Esophagus squamous epithelium (tissue), 5 donors: ENCODE measurements at regions not wholly inside any gene's neighbourhood (a gene's known extent, or its start where the extent isn't known, plus 50 kb on each side); places are given as distances from the start of the nearest gene placed in this dataset.

Experiments
- DNase-seq: peaks from one replicate; lab custom pipeline; 2025; lab: John Stamatoyannopoulos, UW
- H3K27ac ChIP-seq, 4 donors: fragments of 200-600 bp; sonication (generic); one replicate each; pipeline ENCODE4 v1.5.1; 2016 to 2019; ENCODE audit warnings: mild to moderate bottlenecking in 1 of 4
- H3K27me3 ChIP-seq, 4 donors: fragments of 200-600 bp; sonication (generic); 1 replicate in 3 of 4; 2 replicates in 1 of 4; pipeline versions ENCODE4 v1.5.1 to v1.6.0; 2017 to 2021; ENCODE audit warnings: antibody characterized with exemption in 1 of 4
- H3K36me3 ChIP-seq, 3 donors: fragments of 200-600 bp; sonication (generic); one replicate each; pipeline ENCODE4 v1.5.1; 2016 to 2019
- H3K4me1 ChIP-seq, 3 donors: fragments of 200-600 bp; sonication (generic); one replicate each; pipeline ENCODE4 v1.5.1; 2017 to 2019
- H3K4me3 ChIP-seq, 4 donors: fragments of 200-600 bp; sonication (generic); 1 replicate in 3 of 4; 2 replicates in 1 of 4; pipeline ENCODE4 v1.5.1; 2016 to 2019; ENCODE audit warnings: mild to moderate bottlenecking in 2 of 4, moderate library complexity in 1 of 4
- H3K9me3 ChIP-seq, 3 donors: fragments of 200-600 bp; sonication (generic); one replicate each; pipeline ENCODE4 v1.5.1; 2016 to 2019
- CTCF ChIP-seq, 6 experiments: fragments of 450-650 bp in 4 of 6; fragments of 200-600 bp in 2 of 6; sonication (generic) in 2 of 6; IDR thresholded peaks; one replicate each; pipeline ENCODE4 v1.5.1; 2016 to 2019; ENCODE audit warnings: antibody characterized with exemption in 6 of 6, mild to moderate bottlenecking in 4 of 6, moderate library complexity in 4 of 6
- POLR2A ChIP-seq, 4 donors: fragments of 450-650 bp; IDR thresholded peaks; one replicate each; pipeline ENCODE4 v1.6.1; 2017; ENCODE audit warnings: antibody characterized with exemption in 4 of 4, mild to moderate bottlenecking in 4 of 4, moderate library complexity in 3 of 4
- WGBS, 2 donors: methylation state at CpG; one replicate each; pipeline ENCODE4 v1.1.5; 2018; 5-methylcytosine and 5-hydroxymethylcytosine counted together
- intact Hi-C: fragments of 100-400 bp; cut with DNase I; formaldehyde crosslinking; loops from one replicate; pipeline ENCODE4 v1.15.0; 2022
- donor health status: DM: yes; HTN: yes; CAD: no.

GRCh38 chr13:50125304-50125553 lies 110.0 kb downstream of the KCNRG start:
- TF ChIP-seq CTCF (IDR thresholded peaks at IDR 0.05), result no peak
- TF ChIP-seq POLR2A (IDR thresholded peaks at IDR 0.05), result no peak
- Histone ChIP-seq H3K4me3 (peak overlapping the region; percentile 64 to 96 (median 80)), H3K27me3 (peaks cover 5 to 39% (median 11%) of the 10 kb centered on the region in 4 donors), H3K9me3 (no peaks in the 10 kb centered on the region), H3K27ac (peak overlapping the region; percentile 93 to 100 (median 99)), H3K36me3 (no peaks in the 10 kb centered on the region), H3K4me1 (peaks cover 20 to 62% (median 35%) of the 10 kb centered on the region in 3 donors)
- whole genome bisulfite sequencing, 2 donors, result 0% methylated on average over 1 of the region's 31 CpGs; no CpG with 5 or more reads in 1 of the 2 donors
- DNase-seq, result no peak
- intact Hi-C loops, result no loop called here

- peak; percentile 73 for DNase-seq
- Histone ChIP-seq H3K36me3 (no peaks in the 10 kb centered on the region), H3K9me3 (no peaks in the 10 kb centered on the region), H3K27ac (peak overlapping the region; percentile 93 to 100 (median 99)), H3K27me3 (peaks cover 5 to 44% (median 12%) of the 10 kb centered on the region in 4 donors), H3K4me3 (peak overlapping the region; percentile 64 to 96 (median 80)), H3K4me1 (peaks cover 20 to 67% (median 40%) of the 10 kb centered on the region in 3 donors)
- intact Hi-C loops, result no loop called here
- 0% methylated on average over 13 of the region's 87 CpGs; no CpG with 5 or more reads in 1 of the 2 donors for whole genome bisulfite sequencing, 2 donors
- TF ChIP-seq CTCF (IDR thresholded peaks at IDR 0.05) (no peak), POLR2A (IDR thresholded peaks at IDR 0.05) (peak in 2 of 4 donors; percentile 79 to 86)
Measured at GRCh38 chr13:50125554-50126262, 110.5 kb downstream of the KCNRG start.

GRCh38 chr13:50126263-50126992 lies 111.2 kb downstream of the KCNRG start:
- WGBS, 2 donors, result 56 to 61% methylated on average over 13 of the region's 28 CpGs
- intact Hi-C loops, result no loop called here
- H3K9me3 ChIP-seq, result no peaks in the 10 kb centered on the region
- TF ChIP-seq POLR2A (IDR thresholded peaks at IDR 0.05) (no peak), CTCF (IDR thresholded peaks at IDR 0.05) (no peak)
- H3K4me1 ChIP-seq, result peaks cover 20 to 72% (median 43%) of the 10 kb centered on the region in 3 donors
- no peaks in the 10 kb centered on the region for H3K36me3 ChIP-seq
- peaks cover 5 to 51% (median 17%) of the 10 kb centered on the region in 4 donors for H3K27me3 ChIP-seq
- H3K27ac ChIP-seq, result peak overlapping the region; percentile 93 to 100 (median 99)
- H3K4me3 ChIP-seq, result peak overlapping the region; percentile 64 to 96 (median 80)
- DNase-seq, result no peak

GRCh38 chr13:50126993-50127725 lies 111.9 kb downstream of the KCNRG start:
- intact Hi-C loops, result no loop called here
- DNase-seq, result no peak
- H3K4me1 ChIP-seq, result peaks cover 20 to 70% (median 44%) of the 10 kb centered on the region in 3 donors
- H3K27ac ChIP-seq, result peak overlapping the region; percentile 4 to 100 (median 96)
- no peaks in the 10 kb centered on the region for H3K36me3 ChIP-seq
- peak overlapping the region; percentile 24 to 96 (median 80) for H3K4me3 ChIP-seq
- H3K27me3 ChIP-seq, result peaks cover 6 to 58% (median 22%) of the 10 kb centered on the region in 4 donors
- no peaks in the 10 kb centered on the region for H3K9me3 ChIP-seq
- WGBS, 2 donors, result 48 to 55% methylated on average over 13 to 37 of the region's 51 CpGs
- TF ChIP-seq CTCF (IDR thresholded peaks at IDR 0.05) (no peak), POLR2A (IDR thresholded peaks at IDR 0.05) (peak in 1 of 4 donors; percentile 25)
